Ishikawa (cell line): ENCODE measurements at regions not wholly inside any gene's neighbourhood (a gene's known extent, or its start where the extent isn't known, plus 50 kb on each side); places are given as distances from the start of the nearest gene placed in this dataset.

ENCODE experiments used
- CEBPB ChIP-seq: IDR thresholded peaks from 2 replicates; pipeline ENCODE4 v1.6.1; 2012
- CREB1 ChIP-seq: IDR thresholded peaks from 2 replicates; pipeline ENCODE4 v1.6.1; 2012; ENCODE audit warnings: low read depth
- EGR1 ChIP-seq: IDR thresholded peaks from 2 replicates; pipeline ENCODE4 v1.6.1; 2012
- EP300 ChIP-seq: IDR thresholded peaks from 2 replicates; pipeline ENCODE4 v1.6.1; 2012; ENCODE audit warnings: borderline replicate concordance
- FOXM1 ChIP-seq: IDR thresholded peaks from 2 replicates; pipeline ENCODE4 v1.6.1; 2012; ENCODE audit warnings: low read depth, borderline replicate concordance
- MAX ChIP-seq: IDR thresholded peaks from 2 replicates; pipeline ENCODE4 v1.6.1; 2012
- NFIC ChIP-seq: IDR thresholded peaks from 2 replicates; pipeline ENCODE4 v1.6.1; 2012
- RAD21 ChIP-seq: IDR thresholded peaks from 2 replicates; pipeline ENCODE4 v1.6.1; 2012; ENCODE audit warnings: low read depth
- REST ChIP-seq: IDR thresholded peaks from 2 replicates; pipeline ENCODE4 v1.6.1; 2012; ENCODE audit warnings: low read depth, mild to moderate bottlenecking
- TAF1 ChIP-seq: IDR thresholded peaks from 2 replicates; pipeline ENCODE4 v1.6.1; 2012; ENCODE audit warnings: low read depth, mild to moderate bottlenecking
- TCF12 ChIP-seq: IDR thresholded peaks from 2 replicates; pipeline ENCODE4 v1.6.1; 2012; ENCODE audit warnings: low read depth
- TEAD4 ChIP-seq: IDR thresholded peaks from 2 replicates; pipeline ENCODE4 v1.6.1; 2012
- USF1 ChIP-seq: IDR thresholded peaks from 2 replicates; pipeline ENCODE4 v1.6.1; 2012
- YY1 ChIP-seq: IDR thresholded peaks from 2 replicates; pipeline ENCODE4 v1.6.1; 2012; ENCODE audit warnings: low read depth
- ZBTB7A ChIP-seq: IDR thresholded peaks from 2 replicates; pipeline ENCODE4 v1.6.1; 2012; ENCODE audit warnings: low read depth

GRCh38 chr2:217279140-217279539, 419.3 kb upstream of the TNP1 start:
- no peak for TF ChIP-seq MAX
- no peak for TF ChIP-seq TCF12
- TF ChIP-seq ZBTB7A = no peak
- TF ChIP-seq RAD21 = no peak
- no peak for TF ChIP-seq YY1
- no peak for TF ChIP-seq NFIC
- TF ChIP-seq REST = no peak
- TF ChIP-seq CEBPB = no peak
- TF ChIP-seq TAF1 = no peak
- TF ChIP-seq FOXM1 = no peak
- TF ChIP-seq EP300 = no peak
- TF ChIP-seq CREB1 = no peak
- TF ChIP-seq USF1 = no peak
- TF ChIP-seq TEAD4 = no peak
- TF ChIP-seq EGR1 = no peak

GRCh38 chr2:217277646-217278398, 418.0 kb upstream of the TNP1 start:
- TF ChIP-seq TEAD4 (no peak), MAX (no peak), CEBPB (no peak)

- TF ChIP-seq YY1 (no peak), NFIC (no peak), MAX (no peak), CREB1 (no peak), TCF12 (no peak), USF1 (no peak), CEBPB (no peak)
Observed at GRCh38 chr2:217276433-217276832, 416.6 kb upstream of the TNP1 start.

- no peak for TF ChIP-seq TAF1
- no peak for TF ChIP-seq TEAD4
- no peak for TF ChIP-seq EGR1
- no peak for TF ChIP-seq CREB1
- no peak for TF ChIP-seq ZBTB7A
- TF ChIP-seq USF1 = no peak
- TF ChIP-seq MAX = no peak
- TF ChIP-seq CEBPB = no peak
Observed at GRCh38 chr2:217275091-217275490, 415.2 kb upstream of the TNP1 start.

- no peak for TF ChIP-seq USF1
- no peak for TF ChIP-seq REST
- TF ChIP-seq TAF1 = no peak
- TF ChIP-seq YY1 = no peak
- TF ChIP-seq EP300 = no peak
- no peak for TF ChIP-seq FOXM1
- no peak for TF ChIP-seq CEBPB
- no peak for TF ChIP-seq TEAD4
- TF ChIP-seq NFIC = no peak
- no peak for TF ChIP-seq RAD21
- no peak for TF ChIP-seq MAX
- no peak for TF ChIP-seq ZBTB7A
- TF ChIP-seq EGR1 = no peak
- no peak for TF ChIP-seq CREB1
Observed at GRCh38 chr2:217274578-217274977, 414.7 kb upstream of the TNP1 start.
